Spleen (tissue), 11 donors: ENCODE measurements at regions not wholly inside any gene's neighbourhood (a gene's known extent, or its start where the extent isn't known, plus 50 kb on each side); places are given as distances from the start of the nearest gene placed in this dataset.

Experiments used
- DNase-seq: peaks from one replicate; pipeline ENCODE4 v3.0.0-alpha.2; 2020
- H3K27ac ChIP-seq, 8 donors: fragments of 200-600 bp; sonication (generic) in 7 of 8; 1 replicate in 4 of 8; 2 replicates in 4 of 8; pipeline versions ENCODE4 v1.5.0 to v1.8.0; 2016 to 2021; ENCODE audit warnings: inconsistent platforms in 4 of 8, mild to moderate bottlenecking in 4 of 8, moderate library complexity in 1 of 8
- H3K27me3 ChIP-seq, 7 donors: fragments of 200-600 bp; sonication (generic) in 6 of 7; replicated peaks in 1 of 7; 1 replicate in 4 of 7; 2 replicates in 3 of 7; pipeline versions ENCODE4 v1.5.0 to v1.8.0; 2016 to 2021; ENCODE audit warnings: inconsistent platforms in 3 of 7, mild to moderate bottlenecking in 1 of 7
- H3K36me3 ChIP-seq, 6 donors: fragments of 200-600 bp; sonication (generic) in 5 of 6; 1 replicate in 4 of 6; 2 replicates in 2 of 6; pipeline versions ENCODE4 v1.5.0 to v1.8.0; 2016 to 2021; ENCODE audit warnings: inconsistent platforms in 2 of 6
- H3K4me1 ChIP-seq, 6 donors: fragments of 200-600 bp; sonication (generic) in 5 of 6; 1 replicate in 3 of 6; 2 replicates in 3 of 6; pipeline versions ENCODE4 v1.5.0 to v1.8.0; 2016 to 2021; ENCODE audit warnings: inconsistent platforms in 3 of 6
- H3K4me3 ChIP-seq, 8 donors: fragments of 200-600 bp; sonication (generic) in 7 of 8; 1 replicate in 4 of 8; 2 replicates in 4 of 8; pipeline versions ENCODE4 v1.5.0 to v1.8.0; 2016 to 2021; ENCODE audit warnings: inconsistent platforms in 4 of 8, mild to moderate bottlenecking in 4 of 8, moderate library complexity in 2 of 8
- H3K9me3 ChIP-seq, 8 donors: fragments of 200-600 bp; sonication (generic) in 7 of 8; 1 replicate in 4 of 8; 2 replicates in 4 of 8; pipeline versions ENCODE4 v1.5.0 to v1.8.0; 2016 to 2021; ENCODE audit warnings: inconsistent platforms in 4 of 8
- POLR2A ChIP-seq, 3 donors: fragments of 450-650 bp; IDR thresholded peaks; one replicate each; pipeline ENCODE4 v1.5.1; 2017; ENCODE audit warnings: antibody characterized with exemption in 3 of 3, mild to moderate bottlenecking in 1 of 3
- POLR2AphosphoS5 ChIP-seq, 3 donors: sonication (generic); formaldehyde crosslinking; IDR thresholded peaks; one replicate each; pipeline ENCODE4 v1.5.1; 2017; ENCODE audit warnings: antibody characterized with exemption in 3 of 3
- WGBS, 5 donors: extraction: QIAGEN DNeasy Blood & Tissue Kit in 3 of 5; methylation state at CpG; one replicate each; pipeline versions ENCODE4 v1.1.5 to v1.1.7; 2013 to 2018; 5-methylcytosine and 5-hydroxymethylcytosine counted together
- intact Hi-C: fragments of 100-400 bp; cut with DNase I; formaldehyde crosslinking; loops from one replicate; pipeline ENCODE4 v1.15.0; 2023; ENCODE audit warnings: low total_unique reads
- TF ChIP-seq, protein P1 (sequence below), 11 experiments: fragments of 200-600 bp in 7 of 11; fragments of 450-650 bp in 4 of 11; sonication (generic) in 4 of 11; IDR thresholded peaks in 8 of 11; conservative IDR thresholded peaks in 3 of 11; 1 replicate in 7 of 11; 2 replicates in 4 of 11; pipeline versions ENCODE4 v1.4.0 to v1.8.0; 2016 to 2021; ENCODE audit warnings: antibody characterized with exemption in 11 of 11, inconsistent platforms in 4 of 11, mild to moderate bottlenecking in 1 of 11
- donor health status: healthy with polysubstance abuse.
- donor health status: DM: no; HTN: no; CAD: no; lungs with moderate emphysema.
- donor health status: DM: no; HTN: no; CAD: no.
- donor health status: Bipolar disorder and iron deficiency.
- donor health status: healthy.
- donor health status: DM: no; HTN: no; CAD: no.
- donor health status: DM: yes; HTN: yes; CAD: no.

DNA sequence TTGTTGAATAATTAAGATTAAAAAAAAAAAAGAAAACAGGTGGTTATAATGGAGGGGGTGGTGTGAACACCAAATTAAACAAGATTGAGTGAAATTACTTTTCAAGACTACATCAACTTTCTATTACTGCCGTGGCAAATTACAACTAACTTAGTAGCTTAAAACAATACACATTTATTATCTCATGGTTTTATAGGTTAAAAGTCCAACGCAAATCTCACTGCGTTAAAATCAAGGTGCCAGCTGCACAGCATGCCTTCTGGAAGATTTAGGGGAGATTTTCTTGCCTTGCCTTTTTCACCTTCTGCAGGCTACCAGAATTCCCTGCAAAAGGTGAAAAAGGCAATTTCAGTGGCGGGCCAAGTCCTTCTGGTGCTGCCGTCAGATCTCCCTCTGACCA, 58.5 kb downstream of the ATXN3L start:
- WGBS, 5 donors = 85 to 96% (median 95%) methylated on average over 5 of the region's 5 CpGs
- TF ChIP-seq POLR2AphosphoS5 (IDR thresholded peaks at IDR 0.05) (no peak), POLR2A (IDR thresholded peaks at IDR 0.05) (no peak)
- TF ChIP-seq, protein P1, sequence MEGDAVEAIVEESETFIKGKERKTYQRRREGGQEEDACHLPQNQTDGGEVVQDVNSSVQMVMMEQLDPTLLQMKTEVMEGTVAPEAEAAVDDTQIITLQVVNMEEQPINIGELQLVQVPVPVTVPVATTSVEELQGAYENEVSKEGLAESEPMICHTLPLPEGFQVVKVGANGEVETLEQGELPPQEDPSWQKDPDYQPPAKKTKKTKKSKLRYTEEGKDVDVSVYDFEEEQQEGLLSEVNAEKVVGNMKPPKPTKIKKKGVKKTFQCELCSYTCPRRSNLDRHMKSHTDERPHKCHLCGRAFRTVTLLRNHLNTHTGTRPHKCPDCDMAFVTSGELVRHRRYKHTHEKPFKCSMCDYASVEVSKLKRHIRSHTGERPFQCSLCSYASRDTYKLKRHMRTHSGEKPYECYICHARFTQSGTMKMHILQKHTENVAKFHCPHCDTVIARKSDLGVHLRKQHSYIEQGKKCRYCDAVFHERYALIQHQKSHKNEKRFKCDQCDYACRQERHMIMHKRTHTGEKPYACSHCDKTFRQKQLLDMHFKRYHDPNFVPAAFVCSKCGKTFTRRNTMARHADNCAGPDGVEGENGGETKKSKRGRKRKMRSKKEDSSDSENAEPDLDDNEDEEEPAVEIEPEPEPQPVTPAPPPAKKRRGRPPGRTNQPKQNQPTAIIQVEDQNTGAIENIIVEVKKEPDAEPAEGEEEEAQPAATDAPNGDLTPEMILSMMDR (IDR thresholded peaks at IDR 0.05 in 8 of 11, conservative IDR thresholded peaks at IDR 0.05 in 3 of 11) = no peak
- Histone ChIP-seq H3K4me1 (peaks cover 0 to 8% (median 2%) of the 10 kb centered on the region in 6 donors), H3K4me3 (no peak overlapping the region), H3K36me3 (no peaks in the 10 kb centered on the region), H3K27ac (no peak overlapping the region), H3K9me3 (peaks cover 0 to 6% (median 0%) of the 10 kb centered on the region in 8 donors), H3K27me3 (peaks cover 0 to 4% (median 0%) of the 10 kb centered on the region in 7 donors)
- no peak for DNase-seq
- intact Hi-C loops = no loop called here

DNA sequence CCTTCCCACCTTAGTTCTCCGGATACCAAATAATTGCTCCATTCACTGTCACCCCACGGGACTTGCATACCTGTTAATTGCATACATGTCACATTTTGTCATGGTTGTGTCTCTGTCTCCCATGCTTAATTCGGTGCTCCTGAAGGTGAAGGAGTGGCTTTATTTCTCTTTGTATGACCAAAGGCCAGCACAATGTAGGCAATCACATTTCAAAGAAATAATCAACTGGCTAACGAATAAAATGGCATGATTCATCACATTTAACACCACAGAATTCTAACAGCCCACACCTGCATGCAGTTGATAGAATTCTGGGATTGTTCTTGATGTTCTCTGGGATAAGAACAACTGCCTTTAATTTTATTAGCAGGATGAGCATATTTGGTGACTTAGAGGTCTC, 59.3 kb downstream of the ATXN3L start:
- H3K4me3 ChIP-seq = no peak overlapping the region
- WGBS, 5 donors = 81 to 100% (median 91%) methylated on average over 4 of the region's 4 CpGs
- peaks cover 0 to 4% (median 0%) of the 10 kb centered on the region in 7 donors for H3K27me3 ChIP-seq
- intact Hi-C loops = no loop called here
- H3K9me3 ChIP-seq = peaks cover 0 to 6% (median 0%) of the 10 kb centered on the region in 8 donors
- peaks cover 0 to 8% (median 2%) of the 10 kb centered on the region in 6 donors for H3K4me1 ChIP-seq
- no peak overlapping the region for H3K27ac ChIP-seq
- no peaks in the 10 kb centered on the region for H3K36me3 ChIP-seq
- no peak for DNase-seq
- TF ChIP-seq POLR2A (IDR thresholded peaks at IDR 0.05) = no peak
- no peak for TF ChIP-seq POLR2AphosphoS5 (IDR thresholded peaks at IDR 0.05)
- TF ChIP-seq, protein P1 (IDR thresholded peaks at IDR 0.05 in 8 of 11, conservative IDR thresholded peaks at IDR 0.05 in 3 of 11) = no peak

DNA sequence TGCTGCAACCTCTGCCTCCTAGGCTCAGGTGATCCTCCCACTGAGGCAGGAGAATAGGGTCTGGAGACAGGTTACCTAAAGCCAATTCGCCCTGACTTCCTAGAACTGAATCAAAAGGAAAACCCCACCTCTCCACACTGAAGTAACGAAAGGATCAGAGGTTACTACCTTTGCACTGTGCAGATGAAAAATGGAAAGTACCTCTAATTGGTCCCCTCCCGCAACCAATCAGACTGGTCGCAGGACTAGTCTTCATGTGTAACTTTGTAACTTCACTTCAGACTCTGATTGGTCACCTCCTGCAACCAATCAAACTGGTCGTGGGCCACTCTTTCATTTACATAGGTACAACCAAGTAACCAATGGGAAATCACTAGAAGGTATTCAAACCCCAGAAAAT, 61.1 kb downstream of the ATXN3L start:
- no peak for DNase-seq
- 60 to 94% (median 91%) methylated on average over 5 of the region's 5 CpGs for WGBS, 5 donors
- intact Hi-C loops = no loop called here
- no peak for TF ChIP-seq POLR2AphosphoS5 (IDR thresholded peaks at IDR 0.05)
- TF ChIP-seq, protein P1 (IDR thresholded peaks at IDR 0.05 in 8 of 11, conservative IDR thresholded peaks at IDR 0.05 in 3 of 11) = no peak
- TF ChIP-seq POLR2A (IDR thresholded peaks at IDR 0.05) = no peak
- Histone ChIP-seq H3K4me1 (peaks cover 0 to 23% (median 9%) of the 10 kb centered on the region in 6 donors), H3K27me3 (peaks cover 0 to 4% (median 0%) of the 10 kb centered on the region in 7 donors), H3K9me3 (peaks cover 0 to 6% (median 0%) of the 10 kb centered on the region in 8 donors), H3K36me3 (no peaks in the 10 kb centered on the region), H3K4me3 (no peak overlapping the region), H3K27ac (no peak overlapping the region)

DNA sequence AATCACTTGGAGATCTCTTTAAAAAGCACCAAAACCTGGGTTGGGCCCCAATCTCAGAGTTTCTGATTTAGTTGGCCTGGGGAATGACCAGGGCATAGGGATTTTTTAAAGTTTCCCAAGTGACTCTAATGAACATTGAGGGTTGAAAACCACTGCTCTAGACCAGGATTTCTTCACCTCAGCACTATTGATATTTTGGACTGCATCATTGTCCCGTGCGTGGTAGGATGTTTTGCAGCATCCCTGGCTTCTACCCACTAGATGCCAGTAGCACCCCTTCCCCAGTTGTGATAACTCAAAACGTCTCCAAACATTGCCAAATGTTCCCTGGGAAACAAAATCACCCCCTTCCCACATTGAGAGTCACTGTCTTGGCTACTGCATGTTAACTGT, 61.8 kb downstream of the ATXN3L start:
- intact Hi-C loops = no loop called here
- Histone ChIP-seq H3K27me3 (peaks cover 0 to 4% (median 0%) of the 10 kb centered on the region in 7 donors), H3K27ac (no peak overlapping the region), H3K36me3 (no peaks in the 10 kb centered on the region), H3K4me1 (peaks cover 0 to 28% (median 11%) of the 10 kb centered on the region in 6 donors), H3K4me3 (no peak overlapping the region), H3K9me3 (peaks cover 0 to 6% (median 0%) of the 10 kb centered on the region in 8 donors)
- TF ChIP-seq, protein P1 (IDR thresholded peaks at IDR 0.05 in 8 of 11, conservative IDR thresholded peaks at IDR 0.05 in 3 of 11) = no peak
- TF ChIP-seq POLR2AphosphoS5 (IDR thresholded peaks at IDR 0.05) = no peak
- TF ChIP-seq POLR2A (IDR thresholded peaks at IDR 0.05) = no peak
- no peak for DNase-seq
- 63 to 87% (median 74%) methylated on average over 3 of the region's 3 CpGs for WGBS, 5 donors
